NCI-H1105 (cell line): ENCODE measurements at regions not wholly inside any gene's neighbourhood (a gene's known extent, or its start where the extent isn't known, plus 50 kb on each side); places are given as distances from the start of the nearest gene placed in this dataset.
"Not testable (repeated sequence)": the region's sequence is repeated elsewhere in the genome, so short reads cannot be mapped to it uniquely, and the experiment has no call there.

Experiments used
- DNase-seq: peaks from one replicate; lab custom pipeline; 2025; lab: John Stamatoyannopoulos, UW

- no peak for DNase-seq
These were observed 85.8 kb upstream of the TMEM45B start for GRCh38 chr11:129729823-129730222.

DNA sequence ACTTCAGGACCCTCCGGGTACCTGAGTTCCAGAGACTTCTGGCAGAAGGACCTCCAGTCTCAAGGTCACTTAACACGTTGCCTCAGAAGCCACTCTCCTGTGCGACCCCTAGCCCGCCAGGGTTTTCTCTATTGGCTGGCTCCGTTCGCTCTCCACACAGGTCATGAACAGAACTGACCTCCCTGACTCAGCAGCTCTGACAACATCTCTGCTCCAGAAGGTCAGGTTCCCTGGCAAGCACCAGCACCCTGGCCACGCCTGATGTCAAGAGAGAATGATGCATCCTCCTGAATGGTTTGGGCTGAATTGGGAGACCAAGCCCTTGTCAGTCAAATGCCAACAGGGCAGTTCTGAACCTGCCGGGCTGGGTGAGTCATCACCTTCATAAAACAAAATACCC is 84.3 kb upstream of the TMEM45B start:
- no peak for DNase-seq

DNA sequence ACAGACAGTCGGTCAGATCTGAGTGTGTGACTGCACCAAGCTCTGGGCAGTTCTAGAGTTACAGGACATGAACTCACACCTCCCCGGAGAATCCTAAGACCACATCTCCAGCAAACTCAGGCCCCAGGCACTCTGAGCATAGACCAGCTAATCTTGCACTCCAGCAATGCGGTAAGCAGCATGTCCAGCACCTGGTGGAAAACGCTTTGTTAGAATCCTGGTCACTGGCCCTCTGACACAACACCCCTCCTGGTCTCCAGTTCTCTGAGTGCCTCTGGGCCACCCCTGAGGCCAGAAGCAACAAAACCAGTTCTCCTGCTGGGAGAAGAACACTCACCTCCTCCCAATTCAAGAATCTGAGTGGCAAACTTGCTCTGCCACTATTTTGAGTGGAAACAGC is 82.7 kb upstream of the TMEM45B start:
- no peak for DNase-seq

GRCh38 chr11:129733384-129733783 is 82.3 kb upstream of the TMEM45B start:
- DNase-seq = no peak

GRCh38 chr11:129733981-129734380 is 81.7 kb upstream of the TMEM45B start:
- DNase-seq = no peak

DNA sequence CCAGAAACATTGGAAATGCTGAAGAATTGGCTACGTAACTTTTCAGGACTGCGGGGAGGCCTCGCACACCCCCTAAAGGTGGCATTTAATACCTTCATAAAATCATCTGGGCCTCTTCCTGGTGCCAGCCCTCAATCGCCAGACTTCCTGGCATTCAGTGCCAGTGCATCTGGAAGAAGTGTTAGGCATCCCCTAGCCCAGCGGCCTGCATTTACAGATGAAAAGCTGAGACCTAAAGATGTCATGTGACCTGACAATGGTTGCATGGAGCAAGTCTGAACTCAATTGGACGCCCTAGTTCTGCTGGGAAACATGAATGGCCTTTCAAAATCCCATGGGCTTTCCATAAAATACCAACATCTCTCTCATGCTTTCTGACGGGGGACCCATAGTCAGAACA is 81.0 kb upstream of the TMEM45B start:
- no peak for DNase-seq

DNA sequence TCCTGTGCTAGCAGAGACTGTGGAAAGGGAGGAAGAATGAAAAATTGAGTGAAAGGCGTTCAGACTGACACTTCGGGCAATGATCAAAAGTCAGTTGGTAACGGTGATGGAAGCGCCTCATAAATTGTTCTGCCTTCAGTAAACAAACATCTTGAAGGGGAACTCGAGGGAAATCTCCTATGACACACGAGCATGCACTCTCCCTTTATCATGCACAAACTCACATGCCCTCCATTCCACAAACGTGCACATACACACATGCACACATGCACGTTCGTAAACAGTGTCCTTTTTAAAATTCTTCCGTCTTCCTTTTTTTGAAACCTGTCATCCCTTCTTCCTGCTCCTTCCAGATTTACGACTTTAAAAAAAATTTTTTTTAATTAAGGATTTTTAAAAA is 77.8 kb upstream of the TMEM45B start:
- no peak for DNase-seq

DNA sequence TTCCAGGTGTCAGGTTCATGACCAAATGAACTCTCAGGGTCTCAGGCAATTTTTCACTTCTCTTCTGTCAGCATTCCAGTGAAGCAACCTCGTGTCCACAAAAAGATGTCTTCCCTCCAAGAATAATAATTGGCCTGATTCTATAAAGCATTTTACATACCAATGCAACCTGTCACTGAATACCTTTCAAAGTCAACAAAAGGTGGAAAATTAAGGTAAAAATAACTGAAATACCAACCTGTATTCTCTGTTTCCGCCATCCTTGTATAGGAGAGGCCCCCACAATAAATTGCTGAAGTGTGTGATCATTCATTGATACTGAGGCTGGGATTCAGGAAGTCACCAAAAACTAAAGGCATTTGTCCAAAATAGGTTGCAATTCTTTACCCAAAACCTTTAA is 77.4 kb upstream of the TMEM45B start:
- DNase-seq = no peak

GRCh38 chr11:129739339-129739738 is 76.3 kb upstream of the TMEM45B start:
- peak; percentile 77 for DNase-seq

DNA sequence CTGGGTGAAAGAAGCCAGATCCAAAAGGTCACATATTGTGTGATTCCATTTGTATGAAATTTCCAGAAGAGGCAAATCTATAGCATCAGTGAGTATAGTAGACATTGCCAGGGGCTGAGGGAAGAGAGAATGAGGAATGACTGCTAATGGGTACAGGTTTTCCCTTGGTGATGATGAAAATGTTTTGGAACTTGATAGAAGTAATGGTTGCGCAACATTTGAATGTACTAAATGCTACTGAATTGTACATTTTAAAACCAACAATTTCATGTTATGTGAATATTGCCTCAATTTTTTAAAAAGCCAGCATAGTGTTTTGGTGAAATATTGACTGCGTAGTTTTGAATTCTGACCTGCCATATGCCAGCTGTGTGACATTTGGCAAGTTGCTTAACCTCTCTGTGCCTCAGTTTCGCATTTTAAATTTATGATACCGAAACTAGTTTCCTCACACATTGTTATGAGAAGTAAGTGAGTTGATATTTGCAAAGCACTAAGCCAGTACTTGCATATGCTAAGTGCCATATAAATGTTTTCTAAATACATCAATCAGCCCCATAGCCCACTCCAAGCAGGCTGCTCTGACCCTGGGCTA is 75.4 kb upstream of the TMEM45B start:
- no peak for DNase-seq

DNA sequence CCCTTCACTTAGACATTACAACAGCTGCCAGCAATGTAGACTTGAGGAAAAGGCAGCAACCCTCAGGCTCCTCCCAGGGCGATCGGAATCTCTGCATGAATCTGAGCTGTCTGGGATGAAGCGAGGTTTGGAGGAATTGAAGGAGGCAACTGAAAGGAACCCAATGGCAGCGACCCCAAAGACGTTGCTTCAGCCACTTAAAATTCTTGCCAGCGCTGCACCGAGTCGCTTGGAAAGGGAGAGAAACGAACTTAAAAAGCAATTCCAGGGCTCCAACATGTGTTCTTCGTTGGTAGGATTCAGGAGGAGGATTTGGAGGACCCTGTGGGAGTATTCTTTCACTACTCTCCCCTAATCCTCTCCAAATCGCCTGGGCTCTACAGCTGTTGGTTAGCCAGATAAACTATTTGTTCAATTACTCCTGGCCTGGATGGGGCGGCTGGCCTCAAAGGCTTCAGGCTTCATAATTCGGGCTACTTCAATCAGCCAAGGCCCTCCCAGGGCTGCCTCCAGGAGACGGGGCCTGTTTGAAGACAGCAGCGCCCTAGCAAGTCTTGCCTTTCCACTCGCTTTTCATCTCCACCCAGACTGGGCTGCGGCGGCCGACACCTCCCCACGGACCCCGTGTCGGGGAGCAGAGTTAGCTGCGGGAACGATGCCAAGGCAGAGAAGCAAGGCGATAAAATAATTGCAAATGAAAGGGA is 72.4 kb upstream of the TMEM45B start:
- no peak for DNase-seq

DNA sequence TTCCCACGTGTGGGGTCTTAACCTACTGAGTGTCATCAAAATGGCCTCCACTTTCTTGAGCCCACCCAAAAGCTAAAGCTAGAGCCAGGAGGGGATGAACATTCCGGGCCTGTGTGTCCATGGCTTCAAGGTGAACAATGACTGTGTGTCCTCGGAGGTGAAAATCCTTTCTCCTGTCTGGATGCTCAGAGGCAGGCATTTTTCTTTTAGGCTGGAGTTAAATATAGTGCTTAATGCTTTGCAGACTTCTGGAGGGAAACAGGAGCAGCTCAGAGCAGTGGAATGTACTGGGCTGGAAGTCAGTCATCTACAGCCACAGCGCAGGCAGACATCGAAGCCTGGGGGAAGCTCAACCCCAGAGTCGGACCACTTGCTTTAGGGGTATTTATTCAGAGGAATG is 68.6 kb upstream of the TMEM45B start:
- no peak for DNase-seq

DNA sequence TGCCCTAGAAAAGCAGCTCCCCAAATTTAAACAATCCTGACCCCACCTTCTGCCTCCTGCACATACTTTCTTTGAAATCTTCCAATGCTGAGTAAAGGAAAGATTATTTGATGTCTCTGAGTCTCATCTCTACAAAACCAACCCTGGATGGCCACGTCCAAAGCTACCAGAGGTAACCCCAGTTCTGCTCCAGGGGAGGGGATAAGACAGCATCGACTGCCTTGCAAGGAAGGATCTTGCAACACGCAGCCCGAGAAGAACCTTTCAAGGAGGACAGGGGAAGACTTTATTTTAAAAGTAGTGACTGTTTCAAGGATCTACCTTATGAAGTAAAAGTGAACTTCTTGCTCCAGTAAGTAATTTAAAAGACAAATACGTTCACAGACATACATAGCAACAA is 66.5 kb upstream of the TMEM45B start:
- DNase-seq = no peak

GRCh38 chr11:129750343-129751292 is 65.0 kb upstream of the TMEM45B start:
- DNase-seq = peak; percentile 80

DNA sequence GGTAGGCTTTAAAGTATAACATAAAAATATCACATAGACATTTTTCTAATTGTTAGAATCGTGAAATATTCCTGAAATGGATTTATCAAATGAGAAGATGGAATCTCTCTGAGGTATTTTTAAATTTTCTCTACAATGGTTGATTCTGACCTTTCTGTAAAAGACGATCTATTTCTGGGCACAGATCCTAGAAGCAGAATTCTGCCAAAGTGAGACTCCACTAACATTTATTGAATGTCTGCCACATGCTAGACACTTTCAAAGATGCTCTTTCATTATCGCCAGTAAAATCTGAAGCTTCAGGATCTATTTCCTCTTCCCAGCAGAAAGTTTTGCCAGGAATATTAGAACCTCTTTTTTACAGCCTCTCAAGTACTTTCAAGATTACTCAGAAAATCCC is 64.1 kb upstream of the TMEM45B start:
- DNase-seq = no peak

DNA sequence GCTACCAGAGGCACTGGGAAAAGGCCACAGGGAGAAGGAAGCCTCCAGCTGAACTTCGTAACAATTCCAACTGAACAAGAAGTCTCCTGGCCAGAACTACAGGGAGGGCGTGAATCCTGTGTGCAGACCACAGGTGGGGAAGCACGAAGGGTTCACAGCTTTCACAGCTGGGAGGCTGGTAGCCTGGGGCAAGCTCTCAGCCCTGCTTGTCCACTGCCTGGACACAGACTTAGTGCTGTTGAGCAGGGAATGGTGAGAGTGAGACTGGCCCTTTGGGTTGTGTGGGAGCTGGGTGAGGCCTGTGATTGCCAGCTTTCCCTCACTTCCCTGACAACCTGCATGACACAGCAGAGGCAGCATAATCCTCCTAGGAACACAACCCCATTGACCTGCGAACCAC is 52.1 kb upstream of the TMEM45B start:
- DNase-seq = not testable (repeated sequence)

DNA sequence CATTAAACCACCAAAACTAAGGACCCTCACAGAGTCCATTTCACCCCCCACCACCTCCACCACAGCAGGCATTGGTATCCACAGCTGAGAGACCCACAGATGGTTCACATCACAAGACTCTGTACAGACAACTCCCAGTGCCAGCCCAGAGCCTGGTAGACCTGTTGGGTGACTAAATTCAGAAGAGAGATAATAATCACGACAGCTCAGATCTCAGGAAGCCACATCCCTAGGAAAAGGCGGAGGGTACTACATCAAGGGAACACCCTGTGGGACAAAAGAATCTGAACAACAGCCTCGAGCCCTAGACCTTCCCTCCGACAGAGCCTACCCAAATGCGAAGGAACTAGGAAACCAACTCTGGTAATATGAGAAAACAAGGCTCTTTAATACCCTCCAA is 51.4 kb upstream of the TMEM45B start:
- not testable (repeated sequence) for DNase-seq
